GM19463 (cell line): ENCODE measurements at regions not wholly inside any gene's neighbourhood (a gene's known extent, or its start where the extent isn't known, plus 50 kb on each side); places are given as distances from the start of the nearest gene placed in this dataset.

Source experiments
- ATAC-seq: cut with Tn5 transposase; IDR thresholded peaks from one replicate; pipeline ENCODE4 v1.9.1; 2021; ENCODE audit warnings: mild to moderate bottlenecking, moderate library complexity; ENCODE audit not compliant: unreplicated experiment

DNA sequence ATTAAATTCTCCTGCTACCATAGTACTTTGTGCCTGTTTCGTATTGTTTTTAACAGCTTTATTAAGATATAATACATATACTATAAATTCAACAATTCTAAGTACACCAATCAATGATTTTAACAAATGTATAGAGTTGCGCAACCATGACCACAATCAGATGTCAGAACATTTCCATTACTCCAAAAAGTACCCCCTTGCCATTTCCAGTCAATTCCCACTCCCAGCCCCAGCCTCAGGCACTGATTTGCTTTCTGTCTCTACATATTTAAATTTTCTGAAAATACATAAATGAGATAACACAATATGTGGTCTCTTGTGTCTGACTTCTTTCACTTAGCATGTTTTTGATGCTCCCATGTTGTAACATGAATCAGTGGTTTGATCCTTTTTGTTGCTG lies 193.9 kb downstream of the FIGN start:
- ATAC-seq: no peak

DNA sequence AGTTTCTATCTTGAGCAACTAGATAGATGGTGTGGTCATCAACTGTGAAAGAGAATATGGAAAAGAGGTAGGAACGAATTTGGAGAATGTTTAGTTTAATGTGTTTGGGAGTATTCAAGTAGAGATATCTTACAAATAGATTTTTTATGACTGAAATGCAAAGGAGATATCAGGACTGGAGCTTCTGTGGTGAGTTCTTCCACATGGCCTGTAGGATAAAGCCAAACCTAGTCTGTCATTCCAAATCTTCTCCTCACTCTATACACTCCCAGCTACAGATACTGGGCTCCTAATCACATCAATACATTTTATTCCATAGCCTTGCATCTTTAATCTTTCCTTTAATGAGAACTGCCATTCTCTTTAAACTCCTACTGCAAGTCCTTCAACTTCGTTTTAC lies 194.3 kb downstream of the FIGN start:
- ATAC-seq: no peak

DNA sequence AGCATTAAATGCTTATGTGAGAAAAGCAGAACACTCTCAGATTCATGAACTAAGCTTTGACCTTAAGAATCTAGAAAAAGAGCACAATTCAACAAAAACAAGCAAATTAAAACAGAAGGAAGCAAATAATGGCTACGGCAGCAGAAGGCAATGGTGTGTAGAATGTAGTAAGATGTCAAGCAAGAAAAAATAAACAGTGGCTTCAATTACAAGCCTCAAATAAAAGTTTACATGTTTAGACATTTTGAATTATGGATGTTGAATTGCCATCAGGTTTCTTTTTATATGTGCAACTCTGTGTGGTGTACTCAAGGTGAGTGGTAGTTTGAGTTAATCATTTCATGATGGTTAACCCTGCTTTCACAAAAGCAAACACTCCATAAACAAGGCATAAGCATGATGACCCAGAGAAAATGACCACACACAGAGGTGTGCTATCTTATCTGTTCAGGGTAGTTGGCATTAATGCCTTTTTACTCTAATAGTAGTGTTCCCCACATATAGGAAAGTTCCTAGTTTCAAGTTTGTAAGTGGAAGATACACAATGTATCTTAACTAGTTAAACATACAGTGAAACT lies 207.1 kb downstream of the FIGN start:
- no peak for ATAC-seq

DNA sequence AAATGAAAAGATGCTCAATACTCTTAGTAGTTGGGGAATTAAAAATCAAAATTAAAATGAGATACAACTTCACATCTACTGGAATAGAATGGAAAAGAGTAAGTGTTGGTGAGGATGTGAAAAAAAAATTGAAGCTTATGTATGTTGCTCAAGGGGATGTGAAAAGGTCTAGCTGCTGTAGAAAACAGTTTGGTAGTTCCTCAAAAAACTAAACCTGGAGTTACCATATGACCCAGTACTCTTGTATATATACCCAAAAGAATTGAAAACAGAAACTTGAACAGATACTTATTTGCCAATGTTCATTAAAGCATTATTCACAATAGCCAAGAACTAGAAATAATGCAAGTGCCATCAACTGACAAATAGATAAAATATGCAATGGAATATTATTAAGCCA lies 208.4 kb downstream of the FIGN start:
- ATAC-seq: no peak

DNA sequence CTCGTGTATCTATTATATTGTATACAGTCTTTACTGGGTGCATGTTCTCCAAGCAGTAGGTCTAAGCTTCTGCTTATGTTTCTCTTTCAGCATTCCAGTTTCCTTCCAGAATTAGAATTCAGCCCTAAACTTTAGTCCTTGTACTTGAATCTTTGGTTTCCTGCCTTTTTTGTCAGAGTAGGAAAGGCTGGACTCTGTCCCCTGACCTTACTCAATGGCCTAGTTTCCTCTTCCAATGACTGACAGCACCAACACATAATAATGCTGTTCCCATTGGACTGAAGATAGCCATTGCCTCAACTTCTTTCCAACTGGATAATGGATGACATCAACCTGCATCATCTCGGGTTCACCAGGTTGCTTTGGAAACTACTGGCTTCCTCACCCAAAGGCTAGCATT lies 217.0 kb downstream of the FIGN start:
- ATAC-seq: no peak

DNA sequence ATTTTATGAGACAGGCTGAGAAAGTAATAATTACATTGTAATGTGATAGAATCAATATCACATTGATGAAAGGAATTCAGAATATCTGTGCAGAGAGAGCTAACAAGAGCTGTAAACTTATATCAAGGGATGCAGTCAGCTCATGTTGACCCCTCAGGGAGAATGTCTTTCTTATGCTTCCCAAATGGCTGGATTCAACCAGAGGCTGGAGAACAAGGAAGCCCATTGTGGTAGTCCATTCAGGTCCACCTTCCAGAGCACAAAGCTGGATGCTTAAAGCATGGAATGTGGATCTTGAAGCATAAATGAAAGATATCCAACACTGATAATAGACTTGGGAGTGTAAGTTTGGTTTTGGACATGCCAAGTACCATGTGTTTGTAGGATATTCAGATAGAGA lies 220.0 kb downstream of the FIGN start:
- ATAC-seq: no peak

DNA sequence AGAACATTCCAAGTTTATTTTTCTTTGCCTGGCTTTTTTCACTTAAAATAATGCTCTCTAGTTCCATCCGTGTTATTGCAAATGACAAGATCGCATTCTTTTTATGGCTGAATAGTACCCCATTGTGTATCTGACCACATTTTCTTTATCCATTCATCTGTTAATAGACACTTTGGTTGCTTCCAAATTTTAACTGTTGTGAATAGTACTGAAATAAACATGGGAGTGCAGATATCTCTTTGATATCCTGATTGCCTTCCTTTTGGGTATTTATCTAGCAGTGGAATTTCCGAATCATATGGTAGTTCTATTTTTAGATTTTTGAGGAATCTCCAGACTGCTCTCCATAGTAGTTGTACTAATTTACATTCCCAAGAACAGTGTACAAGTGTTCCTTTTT lies 230.5 kb downstream of the FIGN start:
- ATAC-seq: no peak

DNA sequence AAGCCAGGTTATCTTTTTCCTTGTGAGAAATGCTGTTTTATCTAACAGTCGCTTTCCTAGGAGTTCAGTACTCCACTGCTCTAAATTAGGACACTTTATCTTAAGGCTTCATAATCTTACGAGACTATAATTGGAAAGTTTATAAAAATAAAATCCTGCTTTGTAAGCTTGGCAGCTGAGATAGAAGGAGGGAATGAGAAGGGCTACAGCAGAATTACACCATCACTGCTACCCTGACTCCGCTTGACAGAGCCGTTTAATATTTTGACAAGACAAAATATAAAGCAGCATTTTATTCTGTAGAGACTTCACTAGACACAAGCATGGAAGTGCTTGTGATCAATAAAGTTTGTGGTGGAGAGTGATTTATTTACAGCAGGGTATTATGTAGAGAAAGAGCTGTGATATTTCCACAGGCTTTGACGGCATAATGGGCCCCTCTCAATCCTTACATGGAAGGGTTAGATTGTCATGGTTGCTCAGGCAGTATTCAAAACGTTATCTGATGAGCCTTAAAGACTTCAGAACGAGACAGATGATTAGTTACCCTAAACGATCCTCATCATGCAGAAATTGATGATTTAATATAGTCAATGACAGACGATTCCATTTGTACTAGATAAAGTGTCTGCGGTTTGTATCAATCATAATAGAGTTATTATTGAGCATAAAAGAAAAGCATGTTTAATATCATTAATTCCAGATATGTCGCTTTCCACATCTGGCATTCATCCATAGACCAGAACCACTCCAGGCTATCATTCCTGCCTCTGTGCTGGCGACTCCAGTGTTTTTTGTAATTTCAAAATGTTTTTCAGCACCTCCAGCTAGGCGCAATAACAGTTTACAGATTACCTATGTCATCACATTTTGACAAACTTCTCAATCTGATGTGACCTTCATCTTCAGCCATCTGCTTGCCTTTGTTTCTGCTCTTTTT lies 242.2 kb downstream of the FIGN start:
- ATAC-seq: no peak

DNA sequence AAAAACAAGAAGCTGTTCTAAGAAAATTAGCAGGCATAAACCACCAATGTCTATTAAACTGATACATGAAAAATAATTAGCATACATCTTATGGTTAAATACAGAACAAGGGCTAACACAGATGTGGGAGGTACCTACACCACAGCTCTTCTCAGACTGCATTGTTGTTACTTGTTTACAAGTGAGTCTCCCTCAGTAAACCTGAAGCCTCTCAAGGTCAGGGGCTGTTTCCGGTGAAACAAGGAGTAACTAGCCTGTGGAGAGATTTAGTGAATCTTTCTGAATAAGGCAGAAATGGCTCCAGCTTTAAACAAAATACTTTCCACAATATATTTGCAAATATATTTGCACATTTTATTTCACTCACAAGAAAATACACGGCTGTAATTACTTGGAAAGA lies 244.0 kb downstream of the FIGN start:
- ATAC-seq: no peak

DNA sequence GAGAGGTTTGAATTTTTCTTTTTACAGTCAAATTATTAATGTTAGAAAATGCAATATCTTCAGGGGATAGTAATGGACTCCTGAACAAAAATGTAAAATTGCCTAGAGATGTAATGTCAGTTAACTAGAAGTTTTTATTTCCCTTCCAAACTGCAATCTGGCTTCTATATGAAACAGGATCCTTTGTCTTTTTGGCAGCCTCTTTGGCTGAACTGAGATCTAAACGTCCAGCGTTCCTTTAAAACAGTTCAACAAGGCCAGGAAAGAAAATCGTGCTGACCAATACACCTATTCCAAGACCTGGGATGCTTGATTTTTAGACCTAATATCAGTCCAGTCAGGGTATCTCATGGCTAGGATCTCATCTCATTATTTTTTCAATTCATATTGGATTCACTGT lies 245.5 kb downstream of the FIGN start:
- ATAC-seq: no peak

DNA sequence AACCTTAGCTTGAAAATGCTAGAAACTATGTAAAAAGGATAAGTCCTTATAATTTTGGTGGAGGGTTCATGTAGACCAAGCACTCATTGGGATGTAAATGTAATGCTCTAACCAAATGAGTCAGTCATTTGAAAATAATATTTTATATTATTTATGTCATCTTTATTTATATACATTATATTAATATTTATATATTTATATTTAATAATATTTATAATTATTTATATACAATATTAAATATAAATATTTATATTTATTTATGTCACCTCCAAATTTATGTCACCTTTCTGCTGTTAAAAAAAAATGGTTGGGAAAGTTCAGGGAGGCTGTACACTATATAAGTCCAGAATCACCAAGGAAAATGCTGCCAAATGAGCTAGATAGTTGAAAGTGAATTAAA lies 254.3 kb downstream of the FIGN start:
- ATAC-seq: no peak

DNA sequence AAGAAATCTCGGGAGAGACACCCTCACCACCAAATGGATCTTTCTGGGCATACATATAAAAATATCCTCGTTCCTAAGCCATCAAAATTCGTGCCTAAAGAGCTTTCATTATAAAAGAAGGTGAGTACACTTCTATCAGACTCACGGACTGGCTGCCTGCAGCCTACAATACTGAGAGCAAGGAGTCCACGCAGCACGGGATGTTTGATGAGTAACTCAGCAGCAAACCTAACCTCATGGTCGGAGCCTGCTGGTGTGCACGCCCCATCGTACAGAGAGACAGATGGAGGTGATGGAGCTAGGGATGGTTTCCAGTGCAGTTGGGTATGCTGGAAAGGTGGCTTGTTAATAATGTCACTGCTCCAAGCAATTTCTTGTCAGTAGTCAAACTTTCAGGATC lies 256.2 kb downstream of the FIGN start:
- no peak for ATAC-seq

DNA sequence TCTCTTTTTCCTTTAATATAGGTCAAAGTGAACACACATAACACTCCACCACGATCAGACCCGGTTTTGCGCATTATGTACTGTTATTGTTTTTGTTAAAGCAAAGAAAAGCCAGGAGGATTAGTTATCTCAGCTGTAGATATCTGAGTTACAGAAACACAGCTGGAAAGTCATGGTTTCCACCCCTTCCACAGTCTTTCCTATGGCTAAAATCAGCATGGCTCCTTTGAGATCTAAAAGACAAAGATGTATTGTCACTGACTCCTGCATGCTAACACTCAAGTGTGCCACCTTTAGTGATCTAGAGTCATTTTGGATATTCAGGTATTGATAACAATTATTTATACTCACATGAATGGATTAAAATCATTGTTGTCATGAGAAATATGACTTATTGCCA lies 260.0 kb downstream of the FIGN start:
- ATAC-seq: no peak

DNA sequence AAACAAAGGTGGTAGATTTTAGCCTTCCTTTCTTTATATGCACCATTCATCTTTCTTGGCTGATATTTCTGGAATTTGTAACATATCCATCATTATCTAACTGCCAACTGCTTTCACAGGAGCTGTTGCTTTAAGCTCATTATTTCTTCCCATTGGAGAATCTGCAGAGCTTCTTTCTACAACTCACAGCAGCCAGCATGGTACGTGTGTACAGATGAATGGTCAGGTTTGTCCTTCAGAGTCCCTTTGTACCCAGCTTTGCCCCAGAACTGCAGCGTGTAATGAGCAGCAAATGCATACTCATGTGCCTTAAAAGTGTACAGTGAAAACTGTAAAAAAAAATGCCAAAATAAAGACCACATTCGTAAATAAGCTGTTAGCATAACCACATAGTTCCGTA lies 260.9 kb downstream of the FIGN start:
- ATAC-seq: no peak

DNA sequence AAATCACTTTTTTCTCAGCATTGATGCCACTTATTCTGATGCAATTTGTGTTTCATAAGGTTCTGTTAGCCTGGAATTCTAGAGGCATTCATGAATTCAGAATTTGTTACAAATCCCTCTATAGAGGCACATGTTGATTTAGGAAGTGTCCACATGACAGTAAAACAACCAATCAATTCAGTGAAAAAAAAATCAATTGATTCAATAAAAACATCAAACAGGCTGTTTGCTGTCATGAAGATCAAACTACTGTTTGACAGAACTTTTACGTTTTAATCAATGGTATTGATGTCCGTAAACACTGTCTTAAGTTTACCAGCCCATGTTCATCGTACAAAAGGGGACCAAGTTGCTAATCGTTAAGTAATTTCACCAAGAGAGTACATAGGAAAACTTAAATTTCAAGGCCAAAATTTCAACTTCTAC lies 261.5 kb downstream of the FIGN start:
- ATAC-seq: no peak

DNA sequence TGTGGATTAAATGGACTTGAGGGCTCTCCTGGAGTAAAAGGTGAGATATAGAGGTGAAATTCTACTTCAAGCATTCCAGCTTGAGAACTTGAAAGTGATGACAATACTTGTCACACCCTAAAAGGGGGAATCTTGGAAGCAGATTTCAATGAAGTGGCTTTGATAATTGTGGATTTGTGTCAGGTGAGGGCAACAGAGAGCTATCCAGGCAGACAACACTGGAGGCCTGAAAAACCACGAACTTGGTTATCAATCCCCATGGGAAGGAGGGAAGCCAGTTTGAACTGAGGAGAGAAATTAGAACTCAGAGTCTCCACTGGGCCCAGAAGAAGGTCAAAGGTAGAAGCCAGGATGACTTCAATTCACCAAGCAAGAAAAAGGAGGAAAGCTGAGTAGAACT lies 263.9 kb downstream of the FIGN start:
- no peak for ATAC-seq

DNA sequence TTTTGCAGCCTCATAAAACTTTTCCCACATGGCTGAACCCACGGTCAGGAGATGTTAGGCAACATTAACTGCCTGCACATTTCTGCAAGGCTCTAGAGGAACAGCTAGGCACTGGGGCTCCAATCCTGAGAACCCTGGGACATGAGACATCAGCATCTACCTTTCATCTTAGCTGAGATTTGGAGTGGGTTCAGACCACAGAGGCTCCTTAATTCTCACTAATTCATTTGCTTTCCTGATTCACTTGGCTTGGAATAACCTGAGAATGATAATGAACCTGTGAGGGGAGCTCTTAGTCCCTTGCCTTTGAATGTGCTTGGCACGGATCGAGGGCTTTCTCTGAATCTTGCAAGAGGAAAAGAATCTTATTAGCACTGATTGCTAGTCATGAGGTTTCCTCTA lies 266.2 kb downstream of the FIGN start:
- ATAC-seq: no peak

DNA sequence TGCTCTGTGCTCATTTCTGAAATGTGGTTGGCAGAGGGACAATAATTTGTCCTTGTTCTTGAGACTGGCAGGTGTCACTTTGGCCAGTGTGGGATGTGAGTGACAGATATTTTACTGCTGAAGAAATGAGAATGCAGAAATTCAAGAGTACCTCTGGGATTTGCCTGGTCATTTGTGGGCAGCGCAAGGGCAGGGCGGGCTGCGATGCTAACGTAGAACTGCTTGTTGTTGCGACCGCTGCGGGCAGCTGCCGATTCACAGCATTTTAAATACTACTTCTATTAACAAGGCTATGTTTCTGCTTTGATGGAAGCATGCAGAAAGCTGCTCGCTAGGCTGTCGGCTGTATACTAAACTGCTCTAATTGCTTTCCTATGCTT lies 268.6 kb downstream of the FIGN start:
- no peak for ATAC-seq

DNA sequence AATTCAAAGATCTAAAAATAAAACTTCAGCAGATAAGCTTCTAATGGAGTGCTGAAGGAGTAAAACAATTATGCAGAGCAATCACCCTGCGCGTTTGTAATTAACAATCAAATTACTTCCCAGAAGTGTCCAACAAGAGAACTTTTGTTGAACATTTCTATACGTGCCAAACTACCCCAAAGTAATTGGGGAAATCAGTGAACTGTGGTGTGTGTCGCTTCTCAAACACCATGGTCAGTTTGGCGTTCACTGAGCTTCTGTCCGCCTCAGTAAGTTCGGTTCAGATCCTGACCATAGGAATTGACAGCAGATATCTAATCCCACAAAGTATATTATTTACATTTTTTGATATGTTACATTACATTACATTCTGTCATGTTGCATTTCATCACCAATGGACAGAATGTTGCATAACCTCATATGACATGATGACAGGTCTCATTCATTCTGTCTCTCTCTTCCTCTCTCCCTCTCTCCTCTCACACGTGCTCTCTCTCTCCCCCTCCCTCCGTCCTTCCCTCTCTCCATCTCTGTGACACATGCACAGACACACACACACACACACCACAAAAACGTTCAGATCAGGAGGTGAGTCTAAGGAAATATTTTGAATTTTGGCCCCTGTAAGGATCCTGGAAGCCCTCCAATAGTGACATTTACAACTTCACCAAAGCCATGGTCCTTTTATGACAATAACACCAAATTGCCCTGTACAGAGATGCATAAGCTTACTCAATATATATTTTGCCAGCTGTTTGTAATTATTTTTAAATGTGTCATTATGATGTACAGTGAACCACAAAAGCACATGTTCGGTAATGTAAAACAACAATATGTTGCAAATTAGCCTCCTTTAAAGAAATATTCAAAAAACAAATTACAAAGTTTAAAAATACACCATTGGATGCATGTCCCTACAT lies 269.2 kb downstream of the FIGN start:
- ATAC-seq: no peak

DNA sequence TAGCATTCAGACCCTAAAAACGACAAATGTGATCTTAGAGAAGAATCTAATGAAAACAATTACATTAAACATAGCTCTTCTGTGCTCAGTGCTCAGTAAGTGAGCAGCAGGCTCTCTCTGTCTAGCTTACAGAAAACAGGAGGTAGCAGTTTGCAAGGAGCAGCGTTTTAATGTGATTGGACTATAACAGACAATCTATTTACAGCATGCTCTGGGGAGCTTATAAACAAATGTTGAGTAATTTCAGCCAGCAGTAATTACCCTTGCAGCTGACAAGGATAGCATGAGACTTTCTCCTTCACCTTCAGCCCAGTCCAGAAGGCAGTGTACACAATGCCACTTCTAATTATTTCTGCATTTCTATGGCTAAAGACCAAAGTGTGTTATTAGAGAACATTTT lies 270.4 kb downstream of the FIGN start:
- no peak for ATAC-seq

DNA sequence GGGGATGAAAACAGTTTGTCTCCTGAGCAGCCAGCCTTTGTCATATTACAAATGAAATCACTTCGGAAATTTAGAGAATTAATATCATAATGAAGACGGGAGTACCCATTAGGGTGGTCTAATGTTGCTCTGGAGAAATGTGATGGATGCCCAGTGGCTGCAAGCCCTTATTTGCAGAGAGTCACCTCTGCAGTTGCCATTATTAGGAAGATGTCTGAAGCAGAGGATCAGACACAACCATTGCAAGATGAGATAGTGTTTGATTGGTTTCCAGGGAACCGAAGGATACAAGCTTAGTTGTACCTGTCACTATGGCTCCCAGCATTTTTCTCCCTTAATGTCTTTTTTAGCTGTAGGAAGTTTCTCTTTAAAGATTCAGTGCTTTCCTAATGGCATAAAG lies 272.4 kb downstream of the FIGN start:
- no peak for ATAC-seq

DNA sequence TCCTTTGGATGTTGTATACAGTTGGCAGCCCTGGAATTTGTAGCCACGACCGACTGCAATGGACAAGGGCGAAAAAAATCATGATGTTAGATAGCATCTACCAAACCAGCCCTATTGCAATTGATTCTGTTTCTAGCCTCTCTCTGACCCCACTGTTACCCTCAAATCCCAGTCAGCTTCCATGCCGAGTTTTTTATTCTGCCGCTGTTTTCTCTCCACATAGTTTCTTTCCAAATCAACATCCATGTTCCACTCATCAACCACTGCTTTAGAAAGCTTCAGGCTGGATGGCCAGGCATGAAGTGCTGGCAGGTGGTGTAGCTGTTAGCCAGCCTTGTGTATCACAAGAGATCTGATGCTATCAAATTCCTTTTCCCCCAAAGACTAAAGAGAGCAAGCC lies 272.8 kb downstream of the FIGN start:
- no peak for ATAC-seq
